BE2C (cell line): ENCODE measurements at regions not wholly inside any gene's neighbourhood (a gene's known extent, or its start where the extent isn't known, plus 50 kb on each side); places are given as distances from the start of the nearest gene placed in this dataset.

Source experiments
- DNase-seq: peaks from one replicate; pipeline ENCODE4 v3.0.0-alpha.2; 2020
- H3K27me3 ChIP-seq: fragments of 250-450 bp; sonication (Bioruptor Pico); 2 replicates; pipeline ENCODE4 v1.5.1; 2020; ENCODE audit warnings: mild to moderate bottlenecking
- H3K36me3 ChIP-seq: fragments of 250-450 bp; sonication (Bioruptor Pico); 2 replicates; pipeline ENCODE4 v1.5.1; 2020; ENCODE audit warnings: mild to moderate bottlenecking
- H3K4me1 ChIP-seq: fragments of 250-450 bp; sonication (Bioruptor Pico); 2 replicates; pipeline ENCODE4 v1.5.1; 2020
- H3K4me3 ChIP-seq: 2 replicates; pipeline ENCODE4 v1.5.1; 2011; ENCODE audit warnings: low read depth, low read length
- H3K9me3 ChIP-seq: fragments of 250-450 bp; sonication (Bioruptor Pico); 2 replicates; pipeline ENCODE4 v1.5.1; 2020
- TF ChIP-seq, protein P1 (sequence below): IDR thresholded peaks from 2 replicates; pipeline ENCODE4 v1.5.1; 2012; ENCODE audit warnings: mild to moderate bottlenecking, low read depth, low read length

DNA sequence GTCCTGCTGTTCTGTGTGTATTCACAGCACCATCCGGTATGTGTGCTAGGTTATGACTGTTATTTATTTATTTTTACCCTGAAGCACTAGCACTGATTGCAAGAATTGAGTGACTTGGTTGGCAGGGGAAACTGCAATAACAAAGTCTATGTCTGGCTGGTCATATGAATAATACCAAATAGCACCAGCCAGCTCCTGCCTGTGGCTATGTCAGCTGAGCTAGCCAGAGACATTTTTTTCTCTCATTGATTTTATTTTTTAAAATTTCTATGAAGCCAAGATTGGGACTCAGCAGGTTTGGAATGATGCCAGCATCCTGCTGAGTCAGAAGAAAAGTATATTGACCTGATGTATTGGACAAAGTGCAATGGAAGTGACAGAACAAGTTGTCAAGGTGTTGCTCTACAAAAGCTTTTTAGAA is 188.5 kb upstream of the CDH2 start:
- Histone ChIP-seq H3K4me1 (no peaks in the 10 kb centered on the region), H3K4me3 (no peak overlapping the region), H3K27me3 (no peaks in the 10 kb centered on the region), H3K36me3 (no peaks in the 10 kb centered on the region), H3K9me3 (no peaks in the 10 kb centered on the region)
- DNase-seq: no peak
- TF ChIP-seq, protein P1, sequence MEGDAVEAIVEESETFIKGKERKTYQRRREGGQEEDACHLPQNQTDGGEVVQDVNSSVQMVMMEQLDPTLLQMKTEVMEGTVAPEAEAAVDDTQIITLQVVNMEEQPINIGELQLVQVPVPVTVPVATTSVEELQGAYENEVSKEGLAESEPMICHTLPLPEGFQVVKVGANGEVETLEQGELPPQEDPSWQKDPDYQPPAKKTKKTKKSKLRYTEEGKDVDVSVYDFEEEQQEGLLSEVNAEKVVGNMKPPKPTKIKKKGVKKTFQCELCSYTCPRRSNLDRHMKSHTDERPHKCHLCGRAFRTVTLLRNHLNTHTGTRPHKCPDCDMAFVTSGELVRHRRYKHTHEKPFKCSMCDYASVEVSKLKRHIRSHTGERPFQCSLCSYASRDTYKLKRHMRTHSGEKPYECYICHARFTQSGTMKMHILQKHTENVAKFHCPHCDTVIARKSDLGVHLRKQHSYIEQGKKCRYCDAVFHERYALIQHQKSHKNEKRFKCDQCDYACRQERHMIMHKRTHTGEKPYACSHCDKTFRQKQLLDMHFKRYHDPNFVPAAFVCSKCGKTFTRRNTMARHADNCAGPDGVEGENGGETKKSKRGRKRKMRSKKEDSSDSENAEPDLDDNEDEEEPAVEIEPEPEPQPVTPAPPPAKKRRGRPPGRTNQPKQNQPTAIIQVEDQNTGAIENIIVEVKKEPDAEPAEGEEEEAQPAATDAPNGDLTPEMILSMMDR: no peak

DNA sequence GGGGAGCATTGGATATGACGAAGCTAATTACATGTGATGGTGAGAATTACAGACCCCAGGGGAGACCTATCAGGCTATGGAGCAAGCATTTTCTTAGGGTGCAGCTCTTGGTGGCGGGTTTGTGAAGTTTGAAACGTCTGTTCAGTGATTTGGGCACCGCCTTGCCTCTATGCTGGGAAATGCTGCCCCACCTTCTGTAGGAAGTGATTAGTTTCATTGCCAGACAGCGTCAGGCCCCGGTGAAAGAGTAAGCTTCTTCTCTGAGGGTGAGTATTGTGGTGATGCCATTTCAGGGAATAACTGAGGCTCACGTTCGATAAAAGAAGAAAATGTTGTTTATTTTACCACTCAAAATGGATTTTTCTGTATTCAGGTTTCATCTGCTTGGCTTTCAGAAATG is 186.2 kb upstream of the CDH2 start:
- TF ChIP-seq, protein P1: no peak
- H3K27me3 ChIP-seq: no peaks in the 10 kb centered on the region
- no peak for DNase-seq
- no peaks in the 10 kb centered on the region for H3K4me1 ChIP-seq
- H3K9me3 ChIP-seq: no peaks in the 10 kb centered on the region
- H3K4me3 ChIP-seq: no peak overlapping the region
- no peaks in the 10 kb centered on the region for H3K36me3 ChIP-seq

DNA sequence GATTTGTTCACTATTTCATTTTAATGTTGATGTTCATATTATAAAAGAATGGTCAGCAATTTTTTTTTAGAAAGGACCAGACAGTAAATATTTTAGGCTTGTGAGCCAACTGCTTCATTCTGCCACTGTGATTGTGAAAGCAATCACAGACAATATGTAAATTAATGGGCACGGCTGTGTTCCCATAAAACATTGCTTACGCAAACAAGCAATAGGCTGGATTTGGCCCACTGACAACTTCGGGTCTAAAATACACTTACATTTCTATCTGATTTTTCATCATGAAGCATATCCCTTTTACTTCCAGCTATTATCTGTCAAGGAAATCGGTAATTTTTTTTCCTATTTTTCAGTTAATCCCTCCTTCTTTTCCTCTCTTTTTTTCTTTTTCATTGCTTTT is 182.2 kb upstream of the CDH2 start:
- TF ChIP-seq, protein P1: no peak
- DNase-seq: no peak
- Histone ChIP-seq H3K36me3 (no peaks in the 10 kb centered on the region), H3K9me3 (no peaks in the 10 kb centered on the region), H3K27me3 (no peaks in the 10 kb centered on the region), H3K4me1 (no peaks in the 10 kb centered on the region), H3K4me3 (no peak overlapping the region)

DNA sequence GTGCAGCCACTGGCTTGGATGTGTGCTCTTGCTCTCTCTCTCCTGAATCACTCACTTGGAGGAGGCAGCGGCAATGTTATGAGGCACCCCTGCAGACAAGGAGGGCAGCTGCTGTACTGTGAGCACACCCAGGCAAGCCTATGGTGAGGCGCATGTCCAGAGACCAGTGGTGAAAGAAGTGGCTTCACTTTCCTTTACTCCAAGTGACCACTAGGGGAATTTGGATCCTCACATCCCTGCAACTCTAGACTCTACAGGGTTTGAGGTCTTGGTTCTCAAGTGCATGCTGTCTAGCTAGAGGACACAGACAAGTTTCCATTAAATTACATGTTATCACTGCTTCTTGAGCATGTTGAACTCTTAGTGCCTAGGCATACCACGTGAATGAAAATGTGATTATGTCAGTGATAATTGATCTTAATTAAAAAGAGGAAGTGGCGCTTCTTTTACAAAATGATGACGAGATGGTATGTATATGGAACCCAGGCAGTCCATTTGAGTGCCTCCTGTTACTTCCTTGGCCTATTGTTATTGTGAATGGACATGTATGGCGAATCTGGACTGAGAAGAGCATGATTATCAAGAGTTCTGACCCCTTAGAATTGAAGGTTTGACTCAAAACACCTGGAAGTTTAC is 181.0 kb upstream of the CDH2 start:
- no peak overlapping the region for H3K4me3 ChIP-seq
- H3K36me3 ChIP-seq: no peaks in the 10 kb centered on the region
- DNase-seq: peak; percentile 9
- no peaks in the 10 kb centered on the region for H3K9me3 ChIP-seq
- H3K27me3 ChIP-seq: no peaks in the 10 kb centered on the region
- TF ChIP-seq, protein P1: peak; percentile 54
- no peaks in the 10 kb centered on the region for H3K4me1 ChIP-seq

DNA sequence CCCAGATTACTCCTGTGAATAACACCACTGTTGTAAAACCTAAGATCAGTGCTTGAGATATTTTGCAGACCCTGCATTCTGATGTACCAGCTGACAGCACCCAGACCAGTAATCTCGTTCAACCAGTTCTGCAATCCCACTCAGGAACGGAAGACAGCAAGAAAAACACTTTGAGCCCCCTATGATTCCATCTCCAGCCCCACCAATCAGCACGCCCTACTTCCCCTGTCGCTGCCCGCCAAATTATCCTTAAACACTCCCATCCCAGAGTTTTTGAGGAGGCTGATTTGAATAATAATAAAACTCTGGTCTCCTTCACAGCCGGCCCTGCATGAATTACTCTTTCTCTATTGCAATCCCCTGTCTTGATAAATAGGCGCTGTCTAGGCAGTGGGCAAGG is 173.9 kb upstream of the CDH2 start:
- H3K4me3 ChIP-seq: no peak overlapping the region
- H3K36me3 ChIP-seq: no peaks in the 10 kb centered on the region
- H3K4me1 ChIP-seq: no peaks in the 10 kb centered on the region
- H3K27me3 ChIP-seq: no peaks in the 10 kb centered on the region
- no peaks in the 10 kb centered on the region for H3K9me3 ChIP-seq
- no peak for DNase-seq
- TF ChIP-seq, protein P1: no peak

DNA sequence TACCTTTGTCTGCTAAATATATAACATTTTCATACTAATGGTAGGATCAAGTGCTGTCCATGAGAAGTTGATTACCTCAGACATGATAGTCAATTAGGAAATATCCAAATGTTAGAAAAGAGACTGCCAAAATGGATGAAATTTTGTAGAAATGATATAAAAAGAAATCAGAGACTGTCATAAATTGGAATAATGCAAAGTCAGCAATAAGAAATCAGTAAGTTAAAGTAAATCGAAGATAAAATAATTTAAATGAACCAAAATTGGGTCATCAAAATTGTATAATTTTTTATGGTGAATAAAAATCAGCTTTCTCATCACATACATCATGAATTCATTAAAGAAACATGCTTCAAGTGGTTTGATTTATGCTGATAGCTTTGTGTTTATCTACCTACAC is 165.3 kb upstream of the CDH2 start:
- DNase-seq: no peak
- TF ChIP-seq, protein P1: no peak
- no peak overlapping the region for H3K4me3 ChIP-seq

More for the DNA sequence above, 165.3 kb upstream of the CDH2 start:
- H3K4me1 ChIP-seq: no peaks in the 10 kb centered on the region
- H3K36me3 ChIP-seq: no peaks in the 10 kb centered on the region
- no peaks in the 10 kb centered on the region for H3K27me3 ChIP-seq
- no peaks in the 10 kb centered on the region for H3K9me3 ChIP-seq
